ENCODE measurements at regions not wholly inside any gene's neighbourhood (a gene's known extent, or its start where the extent isn't known, plus 50 kb on each side); places are given as distances from the start of the nearest gene placed in this dataset.

DNA sequence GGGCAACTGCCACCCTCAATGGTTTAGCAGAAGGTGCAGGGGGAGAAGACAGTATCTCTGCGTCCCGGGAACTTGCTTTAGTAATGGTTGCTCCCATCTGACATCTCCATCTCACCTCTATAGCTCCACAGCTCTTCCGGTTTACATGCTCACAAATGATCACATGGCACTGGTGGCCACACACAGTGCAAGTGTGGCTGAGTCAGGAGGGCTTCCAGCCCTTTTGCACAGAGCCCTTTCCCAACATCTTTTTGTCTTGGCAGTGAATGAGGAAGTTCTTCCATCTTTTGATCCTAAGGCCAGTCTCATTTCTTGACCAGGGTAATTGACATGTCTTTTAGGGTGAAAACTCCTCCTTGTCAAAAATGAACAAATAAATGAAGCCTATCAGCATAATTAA is 347.7 kb downstream of the LPIN1 start:
- no peak for TF ChIP-seq YY1 (IDR thresholded peaks at IDR 0.05; ENCODE audit: insufficient read depth, insufficient read length)
- no peak for TF ChIP-seq SUZ12 (IDR thresholded peaks at IDR 0.05; ENCODE audit: extremely low read depth, insufficient read depth, insufficient read length)
